Progenitor cell of endocrine pancreas (in vitro differentiated cells): ENCODE measurements at regions not wholly inside any gene's neighbourhood (a gene's known extent, or its start where the extent isn't known, plus 50 kb on each side); places are given as distances from the start of the nearest gene placed in this dataset.

Experiments
- DNase-seq: peaks from one replicate; pipeline ENCODE4 v3.0.0; 2021; ENCODE audit warnings: low spot score; ENCODE audit not compliant: unreplicated experiment
- H3K27ac Mint-ChIP-seq: 2 replicates; pipeline ENCODE4 v1.8.0; 2021; ENCODE audit warnings: mild to moderate bottlenecking, moderate library complexity, mixed read lengths
- H3K27me3 Mint-ChIP-seq: 2 replicates; pipeline ENCODE4 v1.8.0; 2021; ENCODE audit warnings: mixed read lengths
- H3K36me3 Mint-ChIP-seq: 2 replicates; pipeline ENCODE4 v1.8.0; 2022; ENCODE audit warnings: mixed read lengths; ENCODE audit not compliant: insufficient read depth
- H3K4me1 Mint-ChIP-seq: 2 replicates; pipeline ENCODE4 v1.8.0; 2021; ENCODE audit warnings: low read depth, mixed read lengths
- H3K4me3 Mint-ChIP-seq: 2 replicates; pipeline ENCODE4 v1.8.0; 2021; ENCODE audit warnings: low read depth, mild to moderate bottlenecking, moderate library complexity, mixed read lengths
- H3K9me3 Mint-ChIP-seq: 2 replicates; pipeline ENCODE4 v1.8.0; 2021; ENCODE audit warnings: low read depth, mixed read lengths
- CTCF ChIP-seq: fragments of 200-600 bp; sonication (generic); IDR thresholded peaks from one replicate; pipeline ENCODE4 v1.5.0; 2021; ENCODE audit warnings: antibody characterized with exemption, mild to moderate bottlenecking; ENCODE audit not compliant: unreplicated experiment

DNA sequence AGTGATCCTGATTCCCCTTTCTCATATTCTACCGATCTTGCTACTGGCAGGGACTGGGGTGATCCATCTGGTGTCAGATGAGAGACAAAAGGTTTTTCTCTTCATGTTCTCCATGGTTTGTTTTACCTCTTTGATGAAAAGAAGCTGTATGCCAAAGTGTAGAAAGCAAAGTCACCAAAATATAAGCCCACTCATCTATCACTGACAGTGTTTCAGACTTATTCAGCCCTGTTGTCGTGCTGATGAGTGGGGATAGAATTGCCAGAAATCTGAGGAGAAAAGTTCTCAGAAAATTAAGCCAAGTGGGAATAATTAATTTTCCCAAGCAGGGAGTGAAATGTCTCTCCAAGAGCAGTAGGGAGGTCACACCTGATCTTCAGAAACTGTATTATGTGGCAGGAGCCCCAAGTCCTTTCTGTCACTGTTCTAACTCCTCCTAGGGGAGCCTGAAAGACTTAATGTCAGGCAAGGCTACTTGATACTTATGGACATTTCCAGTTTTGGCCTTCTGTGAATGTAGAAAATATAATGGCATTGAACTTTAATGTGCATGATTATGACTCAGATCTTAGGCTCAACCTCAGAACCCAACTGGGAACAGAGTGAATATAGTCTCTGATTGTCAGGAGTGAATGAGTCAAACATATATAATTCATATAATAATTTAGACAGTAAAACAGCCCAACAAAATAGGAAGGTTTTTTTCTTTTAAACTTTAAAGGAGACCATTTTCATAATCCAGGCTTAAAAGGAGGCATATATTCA is 298.1 kb downstream of the ANKRD50 start:
- Mint-ChIP-seq H3K4me1 (peaks cover 3% of the 10 kb centered on the region), H3K36me3 (no peaks in the 10 kb centered on the region), H3K27ac (no peak overlapping the region), H3K9me3 (no peaks in the 10 kb centered on the region), H3K27me3 (no peaks in the 10 kb centered on the region), H3K4me3 (no peak overlapping the region)
- TF ChIP-seq CTCF = no peak
- no peak for DNase-seq

DNA sequence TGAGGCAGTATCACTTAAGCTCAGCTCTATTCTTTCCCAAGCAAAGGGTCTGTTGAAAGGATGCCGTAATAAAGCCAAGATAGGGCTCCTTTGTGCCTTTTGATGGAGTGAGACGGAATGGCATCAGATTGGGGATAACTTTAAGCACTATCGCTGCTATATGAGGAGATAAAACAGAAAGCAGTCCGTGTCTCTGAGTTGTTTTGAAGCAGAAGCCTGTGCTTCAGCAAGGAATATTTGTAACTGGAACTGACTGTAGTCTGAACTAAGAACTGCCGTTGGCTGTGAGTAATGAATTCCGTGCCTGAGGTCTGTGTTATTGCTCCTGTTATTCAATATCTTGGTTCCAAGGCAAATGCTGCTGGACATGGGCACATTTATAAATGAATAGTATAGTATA is 297.4 kb downstream of the ANKRD50 start:
- H3K27me3 Mint-ChIP-seq = no peaks in the 10 kb centered on the region
- H3K27ac Mint-ChIP-seq = no peak overlapping the region
- no peaks in the 10 kb centered on the region for H3K9me3 Mint-ChIP-seq
- no peak overlapping the region for H3K4me3 Mint-ChIP-seq
- TF ChIP-seq CTCF = no peak
- no peaks in the 10 kb centered on the region for H3K36me3 Mint-ChIP-seq
- peaks cover 10% of the 10 kb centered on the region for H3K4me1 Mint-ChIP-seq
- DNase-seq = no peak

DNA sequence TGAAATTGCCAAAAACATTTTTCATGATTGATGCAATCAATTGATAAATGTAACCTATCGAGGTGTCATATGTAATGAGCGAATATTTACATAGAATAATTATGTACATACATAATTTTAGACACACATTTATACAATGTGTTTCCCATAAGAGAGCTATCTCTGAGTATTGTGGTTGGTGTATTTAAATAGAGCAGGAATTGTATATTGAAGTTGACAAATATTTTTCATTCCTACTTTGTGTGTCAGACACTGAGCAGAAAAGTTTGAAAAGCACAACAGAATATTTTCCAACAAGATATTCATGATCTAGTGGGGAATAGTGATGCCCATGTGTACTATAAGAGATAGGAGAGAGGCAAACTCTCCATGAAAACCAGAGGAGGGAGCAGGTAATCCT is 295.2 kb downstream of the ANKRD50 start:
- Mint-ChIP-seq H3K27me3 (no peaks in the 10 kb centered on the region), H3K9me3 (no peaks in the 10 kb centered on the region), H3K36me3 (no peaks in the 10 kb centered on the region), H3K4me1 (peaks cover 15% of the 10 kb centered on the region), H3K27ac (no peak overlapping the region), H3K4me3 (no peak overlapping the region)
- no peak for DNase-seq
- TF ChIP-seq CTCF = no peak

DNA sequence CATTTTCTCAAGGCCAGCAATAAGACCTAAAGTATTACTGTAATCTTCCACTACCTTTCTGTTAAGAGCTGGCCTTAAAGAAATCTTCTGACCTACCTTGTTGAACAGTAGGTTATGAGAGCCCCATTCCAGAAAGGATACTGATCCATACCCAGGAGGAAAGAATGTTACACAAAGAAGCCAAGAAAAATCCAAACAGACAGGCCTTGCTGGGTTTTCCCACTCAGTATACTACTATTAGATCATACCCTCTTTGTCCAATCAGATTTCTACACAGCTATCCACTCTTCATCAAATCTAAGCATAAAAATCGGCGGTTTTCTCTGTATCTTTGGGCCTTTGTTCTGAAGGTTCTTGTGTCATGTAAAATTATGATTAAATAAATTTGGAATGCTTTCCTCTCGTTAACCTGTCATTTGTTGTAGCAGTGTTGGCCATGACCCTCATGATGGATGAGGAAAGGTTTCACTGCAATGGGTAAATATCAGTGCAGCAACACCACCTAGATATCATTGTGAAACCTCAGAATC is 292.3 kb downstream of the ANKRD50 start:
- no peak overlapping the region for H3K4me3 Mint-ChIP-seq
- no peaks in the 10 kb centered on the region for H3K9me3 Mint-ChIP-seq
- peaks cover 15% of the 10 kb centered on the region for H3K4me1 Mint-ChIP-seq
- H3K27me3 Mint-ChIP-seq = no peaks in the 10 kb centered on the region
- peak overlapping the region; percentile 18 for H3K27ac Mint-ChIP-seq
- no peak for TF ChIP-seq CTCF
- H3K36me3 Mint-ChIP-seq = no peaks in the 10 kb centered on the region
- no peak for DNase-seq

- no peaks in the 10 kb centered on the region for H3K9me3 Mint-ChIP-seq
- no peak for TF ChIP-seq CTCF
- H3K36me3 Mint-ChIP-seq = no peaks in the 10 kb centered on the region
- H3K4me1 Mint-ChIP-seq = peaks cover 14% of the 10 kb centered on the region
- H3K4me3 Mint-ChIP-seq = no peak overlapping the region
- H3K27me3 Mint-ChIP-seq = no peaks in the 10 kb centered on the region
- DNase-seq = no peak
- no peak overlapping the region for H3K27ac Mint-ChIP-seq
These were observed 289.4 kb downstream of the ANKRD50 start for GRCh38 chr4:124423160-124423559.
